ENCODE measurements at regions not wholly inside any gene's neighbourhood (a gene's known extent, or its start where the extent isn't known, plus 50 kb on each side); places are given as distances from the start of the nearest gene placed in this dataset.

DNA sequence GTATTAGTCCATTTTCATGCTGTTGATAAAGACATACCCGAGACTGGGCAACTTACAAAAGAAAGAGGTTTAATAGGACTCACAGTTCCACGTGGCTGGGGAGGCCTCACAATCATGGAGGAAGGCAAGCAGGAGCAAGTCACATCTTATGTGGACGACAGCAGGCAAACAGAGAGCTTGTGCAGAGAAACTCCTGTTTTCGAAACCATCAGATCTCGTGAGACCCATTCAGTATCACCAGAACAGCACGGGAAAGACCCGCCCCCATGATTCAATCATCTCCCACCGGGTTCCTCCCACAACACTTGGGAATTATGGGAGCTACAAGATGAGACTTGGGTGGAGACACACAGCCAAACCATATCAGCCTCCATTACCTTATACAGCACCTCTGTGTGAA is 278.9 kb upstream of the FGF13 start (continued):
- TF ChIP-seq, protein P1, sequence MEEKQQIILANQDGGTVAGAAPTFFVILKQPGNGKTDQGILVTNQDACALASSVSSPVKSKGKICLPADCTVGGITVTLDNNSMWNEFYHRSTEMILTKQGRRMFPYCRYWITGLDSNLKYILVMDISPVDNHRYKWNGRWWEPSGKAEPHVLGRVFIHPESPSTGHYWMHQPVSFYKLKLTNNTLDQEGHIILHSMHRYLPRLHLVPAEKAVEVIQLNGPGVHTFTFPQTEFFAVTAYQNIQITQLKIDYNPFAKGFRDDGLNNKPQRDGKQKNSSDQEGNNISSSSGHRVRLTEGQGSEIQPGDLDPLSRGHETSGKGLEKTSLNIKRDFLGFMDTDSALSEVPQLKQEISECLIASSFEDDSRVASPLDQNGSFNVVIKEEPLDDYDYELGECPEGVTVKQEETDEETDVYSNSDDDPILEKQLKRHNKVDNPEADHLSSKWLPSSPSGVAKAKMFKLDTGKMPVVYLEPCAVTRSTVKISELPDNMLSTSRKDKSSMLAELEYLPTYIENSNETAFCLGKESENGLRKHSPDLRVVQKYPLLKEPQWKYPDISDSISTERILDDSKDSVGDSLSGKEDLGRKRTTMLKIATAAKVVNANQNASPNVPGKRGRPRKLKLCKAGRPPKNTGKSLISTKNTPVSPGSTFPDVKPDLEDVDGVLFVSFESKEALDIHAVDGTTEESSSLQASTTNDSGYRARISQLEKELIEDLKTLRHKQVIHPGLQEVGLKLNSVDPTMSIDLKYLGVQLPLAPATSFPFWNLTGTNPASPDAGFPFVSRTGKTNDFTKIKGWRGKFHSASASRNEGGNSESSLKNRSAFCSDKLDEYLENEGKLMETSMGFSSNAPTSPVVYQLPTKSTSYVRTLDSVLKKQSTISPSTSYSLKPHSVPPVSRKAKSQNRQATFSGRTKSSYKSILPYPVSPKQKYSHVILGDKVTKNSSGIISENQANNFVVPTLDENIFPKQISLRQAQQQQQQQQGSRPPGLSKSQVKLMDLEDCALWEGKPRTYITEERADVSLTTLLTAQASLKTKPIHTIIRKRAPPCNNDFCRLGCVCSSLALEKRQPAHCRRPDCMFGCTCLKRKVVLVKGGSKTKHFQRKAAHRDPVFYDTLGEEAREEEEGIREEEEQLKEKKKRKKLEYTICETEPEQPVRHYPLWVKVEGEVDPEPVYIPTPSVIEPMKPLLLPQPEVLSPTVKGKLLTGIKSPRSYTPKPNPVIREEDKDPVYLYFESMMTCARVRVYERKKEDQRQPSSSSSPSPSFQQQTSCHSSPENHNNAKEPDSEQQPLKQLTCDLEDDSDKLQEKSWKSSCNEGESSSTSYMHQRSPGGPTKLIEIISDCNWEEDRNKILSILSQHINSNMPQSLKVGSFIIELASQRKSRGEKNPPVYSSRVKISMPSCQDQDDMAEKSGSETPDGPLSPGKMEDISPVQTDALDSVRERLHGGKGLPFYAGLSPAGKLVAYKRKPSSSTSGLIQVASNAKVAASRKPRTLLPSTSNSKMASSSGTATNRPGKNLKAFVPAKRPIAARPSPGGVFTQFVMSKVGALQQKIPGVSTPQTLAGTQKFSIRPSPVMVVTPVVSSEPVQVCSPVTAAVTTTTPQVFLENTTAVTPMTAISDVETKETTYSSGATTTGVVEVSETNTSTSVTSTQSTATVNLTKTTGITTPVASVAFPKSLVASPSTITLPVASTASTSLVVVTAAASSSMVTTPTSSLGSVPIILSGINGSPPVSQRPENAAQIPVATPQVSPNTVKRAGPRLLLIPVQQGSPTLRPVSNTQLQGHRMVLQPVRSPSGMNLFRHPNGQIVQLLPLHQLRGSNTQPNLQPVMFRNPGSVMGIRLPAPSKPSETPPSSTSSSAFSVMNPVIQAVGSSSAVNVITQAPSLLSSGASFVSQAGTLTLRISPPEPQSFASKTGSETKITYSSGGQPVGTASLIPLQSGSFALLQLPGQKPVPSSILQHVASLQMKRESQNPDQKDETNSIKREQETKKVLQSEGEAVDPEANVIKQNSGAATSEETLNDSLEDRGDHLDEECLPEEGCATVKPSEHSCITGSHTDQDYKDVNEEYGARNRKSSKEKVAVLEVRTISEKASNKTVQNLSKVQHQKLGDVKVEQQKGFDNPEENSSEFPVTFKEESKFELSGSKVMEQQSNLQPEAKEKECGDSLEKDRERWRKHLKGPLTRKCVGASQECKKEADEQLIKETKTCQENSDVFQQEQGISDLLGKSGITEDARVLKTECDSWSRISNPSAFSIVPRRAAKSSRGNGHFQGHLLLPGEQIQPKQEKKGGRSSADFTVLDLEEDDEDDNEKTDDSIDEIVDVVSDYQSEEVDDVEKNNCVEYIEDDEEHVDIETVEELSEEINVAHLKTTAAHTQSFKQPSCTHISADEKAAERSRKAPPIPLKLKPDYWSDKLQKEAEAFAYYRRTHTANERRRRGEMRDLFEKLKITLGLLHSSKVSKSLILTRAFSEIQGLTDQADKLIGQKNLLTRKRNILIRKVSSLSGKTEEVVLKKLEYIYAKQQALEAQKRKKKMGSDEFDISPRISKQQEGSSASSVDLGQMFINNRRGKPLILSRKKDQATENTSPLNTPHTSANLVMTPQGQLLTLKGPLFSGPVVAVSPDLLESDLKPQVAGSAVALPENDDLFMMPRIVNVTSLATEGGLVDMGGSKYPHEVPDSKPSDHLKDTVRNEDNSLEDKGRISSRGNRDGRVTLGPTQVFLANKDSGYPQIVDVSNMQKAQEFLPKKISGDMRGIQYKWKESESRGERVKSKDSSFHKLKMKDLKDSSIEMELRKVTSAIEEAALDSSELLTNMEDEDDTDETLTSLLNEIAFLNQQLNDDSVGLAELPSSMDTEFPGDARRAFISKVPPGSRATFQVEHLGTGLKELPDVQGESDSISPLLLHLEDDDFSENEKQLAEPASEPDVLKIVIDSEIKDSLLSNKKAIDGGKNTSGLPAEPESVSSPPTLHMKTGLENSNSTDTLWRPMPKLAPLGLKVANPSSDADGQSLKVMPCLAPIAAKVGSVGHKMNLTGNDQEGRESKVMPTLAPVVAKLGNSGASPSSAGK (IDR thresholded peaks at IDR 0.05), result peak; percentile 36; the same call in 1 of the 2 replicates
- peak; percentile 30; the same call in 1 of the 2 replicates for TF ChIP-seq POLR2G (IDR thresholded peaks at IDR 0.05; ENCODE audit: low read depth, low read length)
- peak; percentile 58 for TF ChIP-seq RBFOX2 (IDR thresholded peaks at IDR 0.05; ENCODE audit: low read depth, low read length)
- TF ChIP-seq POLR2AphosphoS5 (IDR thresholded peaks at IDR 0.05; ENCODE audit: control insufficient read depth, insufficient read depth, low read depth, low read length), result peak; percentile 62; the same call in 1 of the 2 replicates
